HFFc6 (cell line): ENCODE measurements at regions not wholly inside any gene's neighbourhood (a gene's known extent, or its start where the extent isn't known, plus 50 kb on each side); places are given as distances from the start of the nearest gene placed in this dataset.

Experiments used
- DNase-seq: peaks from one replicate; pipeline ENCODE4 v3.0.0-alpha.2; 2018
- H3K27ac Mint-ChIP-seq: 2 replicates; pipeline ENCODE4 v1.8.0; 2020; ENCODE audit warnings: mild to moderate bottlenecking, mixed read lengths
- H3K27me3 Mint-ChIP-seq: 2 replicates; pipeline ENCODE4 v1.8.0; 2021; ENCODE audit warnings: mild to moderate bottlenecking, moderate library complexity, mixed read lengths; ENCODE audit not compliant: insufficient read depth
- H3K36me3 Mint-ChIP-seq: 2 replicates; pipeline ENCODE4 v1.8.0; 2021; ENCODE audit warnings: low read depth, mixed read lengths
- H3K4me1 Mint-ChIP-seq: 2 replicates; pipeline ENCODE4 v1.8.0; 2020; ENCODE audit warnings: low read depth, mixed read lengths
- H3K4me3 Mint-ChIP-seq: 2 replicates; pipeline ENCODE4 v1.8.0; 2020; ENCODE audit warnings: mild to moderate bottlenecking, moderate library complexity, mixed read lengths
- H3K9me3 Mint-ChIP-seq: 2 replicates; pipeline ENCODE4 v1.8.0; 2020; ENCODE audit warnings: mild to moderate bottlenecking, mixed read lengths
- TF ChIP-seq, protein P1 (sequence below): fragments of 200-600 bp; sonication (generic); IDR thresholded peaks from 2 replicates; pipeline ENCODE4 v1.5.0; 2021; ENCODE audit warnings: antibody characterized with exemption, mild to moderate bottlenecking

DNA sequence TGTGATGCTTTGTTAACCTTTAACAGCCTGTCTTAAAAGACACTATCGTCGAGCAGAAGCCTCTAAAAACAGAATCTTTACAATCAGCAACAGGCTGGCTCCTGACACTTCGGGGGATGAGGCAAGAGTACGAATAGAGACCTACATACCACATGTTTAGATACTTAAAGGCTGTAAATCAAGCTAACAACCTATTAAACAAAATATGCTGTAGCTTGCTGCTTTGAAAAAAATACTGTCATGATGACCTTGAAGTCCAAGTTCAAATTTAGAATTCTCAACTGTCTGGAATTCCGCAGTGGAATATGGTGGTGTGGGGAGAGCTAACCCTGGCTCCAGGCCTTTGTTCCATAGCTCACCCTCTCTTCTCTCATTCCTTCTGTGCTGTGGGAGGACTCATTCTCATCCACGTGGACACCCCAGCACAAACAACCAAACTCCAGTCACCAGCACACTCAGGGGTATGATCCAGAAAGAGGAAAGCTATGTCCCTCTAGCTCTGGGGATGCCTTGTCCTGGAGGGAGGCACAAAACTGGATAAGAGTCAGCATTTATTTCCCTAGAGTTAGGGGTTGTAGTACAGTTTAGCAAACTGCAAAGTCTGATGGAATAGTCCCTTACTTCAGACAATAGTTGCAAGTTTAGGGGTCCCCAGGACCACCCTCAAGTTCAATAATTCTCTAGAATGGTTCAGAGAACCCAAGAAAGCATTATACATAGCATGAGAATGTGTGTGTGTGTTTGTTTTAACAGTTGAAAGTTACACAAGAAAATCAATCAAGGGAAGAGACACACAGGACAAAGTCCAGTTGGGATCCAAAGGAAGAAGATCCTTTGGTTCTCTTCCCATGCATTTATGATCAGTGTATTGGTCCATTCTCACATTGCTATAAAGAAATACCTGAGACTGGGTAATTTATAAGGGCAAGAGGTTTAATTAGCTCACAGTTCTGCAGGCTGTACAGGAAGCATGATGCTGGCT is 196.1 kb upstream of the SVIL start:
- TF ChIP-seq, protein P1, sequence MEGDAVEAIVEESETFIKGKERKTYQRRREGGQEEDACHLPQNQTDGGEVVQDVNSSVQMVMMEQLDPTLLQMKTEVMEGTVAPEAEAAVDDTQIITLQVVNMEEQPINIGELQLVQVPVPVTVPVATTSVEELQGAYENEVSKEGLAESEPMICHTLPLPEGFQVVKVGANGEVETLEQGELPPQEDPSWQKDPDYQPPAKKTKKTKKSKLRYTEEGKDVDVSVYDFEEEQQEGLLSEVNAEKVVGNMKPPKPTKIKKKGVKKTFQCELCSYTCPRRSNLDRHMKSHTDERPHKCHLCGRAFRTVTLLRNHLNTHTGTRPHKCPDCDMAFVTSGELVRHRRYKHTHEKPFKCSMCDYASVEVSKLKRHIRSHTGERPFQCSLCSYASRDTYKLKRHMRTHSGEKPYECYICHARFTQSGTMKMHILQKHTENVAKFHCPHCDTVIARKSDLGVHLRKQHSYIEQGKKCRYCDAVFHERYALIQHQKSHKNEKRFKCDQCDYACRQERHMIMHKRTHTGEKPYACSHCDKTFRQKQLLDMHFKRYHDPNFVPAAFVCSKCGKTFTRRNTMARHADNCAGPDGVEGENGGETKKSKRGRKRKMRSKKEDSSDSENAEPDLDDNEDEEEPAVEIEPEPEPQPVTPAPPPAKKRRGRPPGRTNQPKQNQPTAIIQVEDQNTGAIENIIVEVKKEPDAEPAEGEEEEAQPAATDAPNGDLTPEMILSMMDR = no peak
- DNase-seq = no peak
- Mint-ChIP-seq H3K27me3 (peaks cover 32% of the 10 kb centered on the region), H3K4me1 (no peaks in the 10 kb centered on the region), H3K4me3 (no peak overlapping the region), H3K36me3 (no peaks in the 10 kb centered on the region; the same call in 1 of the 2 replicates), H3K27ac (no peak overlapping the region), H3K9me3 (no peaks in the 10 kb centered on the region; the same call in 1 of the 2 replicates)

DNA sequence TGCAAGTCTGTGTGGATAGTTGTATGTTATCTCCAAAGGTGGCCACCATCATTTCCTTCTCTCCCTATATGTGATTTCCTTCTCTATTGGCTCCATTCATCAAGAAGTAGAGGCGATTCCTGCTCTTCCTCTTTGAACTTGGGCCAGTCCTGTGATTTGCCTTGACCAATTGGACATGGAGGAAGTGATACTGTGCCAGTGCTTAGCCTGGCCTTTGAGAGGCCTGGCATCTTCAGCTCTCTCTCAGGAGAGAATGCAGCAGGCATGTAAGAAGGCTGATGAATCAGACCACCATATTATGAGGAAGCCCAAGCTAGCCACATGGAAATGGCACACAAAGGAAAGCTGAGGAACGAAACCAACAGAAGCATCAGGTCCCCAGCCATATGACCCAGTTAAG is 195.0 kb upstream of the SVIL start:
- Mint-ChIP-seq H3K4me3 (no peak overlapping the region), H3K9me3 (no peaks in the 10 kb centered on the region; the same call in 1 of the 2 replicates), H3K4me1 (no peaks in the 10 kb centered on the region), H3K36me3 (no peaks in the 10 kb centered on the region; the same call in 1 of the 2 replicates), H3K27ac (no peak overlapping the region), H3K27me3 (peaks cover 33% of the 10 kb centered on the region)
- DNase-seq = no peak
- TF ChIP-seq, protein P1 = no peak

DNA sequence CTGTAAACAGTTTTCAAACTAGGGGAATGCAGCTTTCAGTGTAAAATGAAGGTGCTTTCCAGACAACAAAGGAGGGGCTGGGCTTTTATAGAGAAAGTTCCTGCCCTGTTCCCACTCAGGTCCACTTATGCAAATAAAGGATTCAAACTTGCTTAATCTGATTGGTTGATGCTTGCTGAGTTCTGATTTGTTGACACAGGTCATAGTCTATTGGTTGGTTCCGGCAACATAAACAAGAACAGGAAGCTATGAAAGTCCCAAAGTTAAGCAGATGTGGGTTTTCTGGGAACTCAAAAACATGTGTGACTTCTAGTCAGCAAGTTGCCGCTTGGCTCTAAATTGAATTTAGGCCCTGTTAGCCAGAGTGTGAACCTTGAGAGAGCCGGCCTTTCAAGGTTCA is 194.2 kb upstream of the SVIL start:
- no peaks in the 10 kb centered on the region; the same call in 1 of the 2 replicates for H3K9me3 Mint-ChIP-seq
- no peak overlapping the region for H3K4me3 Mint-ChIP-seq
- no peak overlapping the region for H3K27ac Mint-ChIP-seq
- no peaks in the 10 kb centered on the region for H3K4me1 Mint-ChIP-seq
- no peak for DNase-seq
- TF ChIP-seq, protein P1 = no peak
- no peaks in the 10 kb centered on the region; the same call in 1 of the 2 replicates for H3K36me3 Mint-ChIP-seq
- H3K27me3 Mint-ChIP-seq = peaks cover 34% of the 10 kb centered on the region

DNA sequence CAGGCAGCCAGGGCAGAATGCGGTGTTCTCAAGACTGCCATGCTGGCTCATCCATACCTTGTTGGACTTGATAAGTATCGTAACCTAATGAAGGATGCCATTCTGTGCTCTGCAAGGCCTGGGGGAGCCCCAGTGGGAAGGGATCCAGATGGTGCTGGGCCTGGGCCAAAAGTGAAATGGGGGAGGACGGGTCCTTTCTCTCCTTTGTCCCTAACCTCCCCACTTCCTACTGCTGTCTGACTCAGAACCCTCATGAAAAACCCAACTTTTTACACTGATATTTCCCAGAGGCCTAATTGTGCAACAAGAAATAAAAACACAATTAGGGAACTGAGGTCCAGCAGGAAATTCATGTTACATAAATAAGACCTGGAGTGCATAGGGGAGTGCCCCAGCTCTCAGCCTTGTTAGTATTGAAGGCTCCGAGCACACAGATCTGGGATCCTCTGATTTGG is 193.7 kb upstream of the SVIL start:
- no peak for DNase-seq
- Mint-ChIP-seq H3K4me3 (no peak overlapping the region), H3K27ac (no peak overlapping the region), H3K27me3 (peaks cover 34% of the 10 kb centered on the region), H3K36me3 (no peaks in the 10 kb centered on the region; the same call in 1 of the 2 replicates), H3K4me1 (no peaks in the 10 kb centered on the region), H3K9me3 (no peaks in the 10 kb centered on the region; the same call in 1 of the 2 replicates)
- TF ChIP-seq, protein P1 = no peak

DNA sequence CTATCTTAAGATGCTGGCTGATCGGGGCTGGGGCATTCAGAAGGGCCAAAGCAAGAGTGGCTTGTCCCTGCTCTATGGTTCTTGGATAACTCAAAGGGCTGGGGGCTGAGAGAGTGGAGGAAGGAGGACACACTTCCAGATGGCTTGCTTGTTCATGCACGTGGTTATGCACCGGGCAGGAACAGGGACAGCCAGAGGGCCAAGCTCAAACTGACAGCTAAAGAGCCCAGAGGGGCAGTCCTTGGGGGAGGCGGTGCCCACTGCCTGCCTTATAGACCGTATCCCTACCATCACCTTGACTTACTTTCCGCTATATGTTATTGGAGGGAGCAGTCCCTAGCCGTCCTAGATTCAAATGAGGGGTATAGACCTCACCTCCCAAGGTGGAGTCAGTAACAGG is 192.7 kb upstream of the SVIL start:
- Mint-ChIP-seq H3K4me1 (no peaks in the 10 kb centered on the region), H3K4me3 (no peak overlapping the region), H3K27ac (no peak overlapping the region), H3K9me3 (no peaks in the 10 kb centered on the region; the same call in 1 of the 2 replicates), H3K36me3 (no peaks in the 10 kb centered on the region; the same call in 1 of the 2 replicates), H3K27me3 (peaks cover 35% of the 10 kb centered on the region)
- TF ChIP-seq, protein P1 = no peak
- no peak for DNase-seq
